Adipocyte (in vitro differentiated cells): ENCODE measurements at regions not wholly inside any gene's neighbourhood (a gene's known extent, or its start where the extent isn't known, plus 50 kb on each side); places are given as distances from the start of the nearest gene placed in this dataset.

Source experiments
- DNase-seq: peaks from one replicate; pipeline ENCODE4 v3.0.0-alpha.2; 2015; ENCODE audit warnings: low read depth
- H3K27me3 ChIP-seq: replicated peaks from 2 replicates; pipeline ENCODE4 v1.7.0; 2013; ENCODE audit warnings: mild to moderate bottlenecking, low read length, moderate library complexity; ENCODE audit not compliant: control insufficient read depth, insufficient read depth
- H3K36me3 ChIP-seq: 2 replicates; pipeline ENCODE4 v1.7.0; 2013; ENCODE audit warnings: low read length, mild to moderate bottlenecking, moderate library complexity; ENCODE audit not compliant: control insufficient read depth, insufficient read depth, severe bottlenecking
- H3K4me1 ChIP-seq: 2 replicates; pipeline ENCODE4 v1.7.0; 2013; ENCODE audit warnings: mild to moderate bottlenecking, low read length, moderate library complexity; ENCODE audit not compliant: control insufficient read depth, insufficient read depth
- H3K4me3 ChIP-seq: 2 replicates; pipeline ENCODE4 v1.7.0; 2013; ENCODE audit warnings: mild to moderate bottlenecking, low read length, moderate library complexity
- H3K9ac ChIP-seq: 2 replicates; pipeline ENCODE4 v1.7.0; 2013; ENCODE audit warnings: mild to moderate bottlenecking, low read length, moderate library complexity
- H3K9me3 ChIP-seq: 2 replicates; pipeline ENCODE4 v1.7.0; 2013; ENCODE audit warnings: mild to moderate bottlenecking, low read length, moderate library complexity; ENCODE audit not compliant: control insufficient read depth

- H3K4me1 ChIP-seq = no peaks in the 10 kb centered on the region
- no peaks in the 10 kb centered on the region for H3K27me3 ChIP-seq
- no peak for DNase-seq
- H3K36me3 ChIP-seq = no peaks in the 10 kb centered on the region
- no peak overlapping the region for H3K4me3 ChIP-seq
- H3K9ac ChIP-seq = no peak overlapping the region
- no peaks in the 10 kb centered on the region for H3K9me3 ChIP-seq
Measured at GRCh38 chr17:71966459-71967313, 154.1 kb upstream of the SOX9 start.

GRCh38 chr17:71969500-71969899, 151.3 kb upstream of the SOX9 start:
- H3K4me1 ChIP-seq = peaks cover 3% of the 10 kb centered on the region
- H3K9me3 ChIP-seq = no peaks in the 10 kb centered on the region
- H3K4me3 ChIP-seq = no peak overlapping the region
- no peaks in the 10 kb centered on the region for H3K27me3 ChIP-seq
- no peak overlapping the region for H3K9ac ChIP-seq
- H3K36me3 ChIP-seq = no peaks in the 10 kb centered on the region
- DNase-seq = no peak

- H3K4me1 ChIP-seq = peaks cover 11% of the 10 kb centered on the region
- H3K9ac ChIP-seq = no peak overlapping the region
- H3K4me3 ChIP-seq = no peak overlapping the region
- H3K9me3 ChIP-seq = no peaks in the 10 kb centered on the region
- DNase-seq = no peak
- no peaks in the 10 kb centered on the region for H3K36me3 ChIP-seq
- H3K27me3 ChIP-seq = no peaks in the 10 kb centered on the region
Measured at GRCh38 chr17:71970312-71970711, 150.5 kb upstream of the SOX9 start.

GRCh38 chr17:71974051-71974450, 146.8 kb upstream of the SOX9 start:
- DNase-seq = no peak
- no peaks in the 10 kb centered on the region for H3K27me3 ChIP-seq
- H3K36me3 ChIP-seq = no peaks in the 10 kb centered on the region
- no peak overlapping the region for H3K4me3 ChIP-seq
- peaks cover 20% of the 10 kb centered on the region for H3K4me1 ChIP-seq
- no peaks in the 10 kb centered on the region for H3K9me3 ChIP-seq
- no peak overlapping the region for H3K9ac ChIP-seq

- H3K27me3 ChIP-seq = no peaks in the 10 kb centered on the region
- H3K4me3 ChIP-seq = peak overlapping the region; percentile 82
- peak; percentile 37 for DNase-seq
- H3K36me3 ChIP-seq = no peaks in the 10 kb centered on the region
- H3K9ac ChIP-seq = peak overlapping the region; percentile 79
- no peaks in the 10 kb centered on the region for H3K9me3 ChIP-seq
- H3K4me1 ChIP-seq = peaks cover 20% of the 10 kb centered on the region
Measured at GRCh38 chr17:71975331-71975801, 145.5 kb upstream of the SOX9 start.

- no peaks in the 10 kb centered on the region for H3K36me3 ChIP-seq
- no peak overlapping the region for H3K9ac ChIP-seq
- no peaks in the 10 kb centered on the region for H3K9me3 ChIP-seq
- H3K4me3 ChIP-seq = peak overlapping the region; percentile 82
- peak; percentile 92 for DNase-seq
- peaks cover 20% of the 10 kb centered on the region for H3K4me1 ChIP-seq
- no peaks in the 10 kb centered on the region for H3K27me3 ChIP-seq
Measured at GRCh38 chr17:71976011-71976649, 144.7 kb upstream of the SOX9 start.

GRCh38 chr17:71978435-71978834, 142.4 kb upstream of the SOX9 start:
- H3K9me3 ChIP-seq = no peaks in the 10 kb centered on the region
- H3K36me3 ChIP-seq = no peaks in the 10 kb centered on the region
- no peak overlapping the region for H3K4me3 ChIP-seq
- H3K4me1 ChIP-seq = peaks cover 20% of the 10 kb centered on the region
- no peak for DNase-seq
- no peaks in the 10 kb centered on the region for H3K27me3 ChIP-seq
- H3K9ac ChIP-seq = no peak overlapping the region

GRCh38 chr17:71980171-71980570, 140.6 kb upstream of the SOX9 start:
- no peak overlapping the region for H3K9ac ChIP-seq
- H3K36me3 ChIP-seq = no peaks in the 10 kb centered on the region
- peaks cover 10% of the 10 kb centered on the region for H3K4me1 ChIP-seq
- H3K27me3 ChIP-seq = no peaks in the 10 kb centered on the region
- no peak for DNase-seq
- H3K9me3 ChIP-seq = no peaks in the 10 kb centered on the region
- no peak overlapping the region for H3K4me3 ChIP-seq

GRCh38 chr17:71983828-71984227, 137.0 kb upstream of the SOX9 start:
- Histone ChIP-seq H3K4me3 (no peak overlapping the region), H3K27me3 (no peaks in the 10 kb centered on the region), H3K36me3 (no peaks in the 10 kb centered on the region), H3K9me3 (no peaks in the 10 kb centered on the region), H3K4me1 (no peaks in the 10 kb centered on the region), H3K9ac (no peak overlapping the region)
- DNase-seq = no peak

- Histone ChIP-seq H3K4me1 (no peaks in the 10 kb centered on the region), H3K9me3 (no peaks in the 10 kb centered on the region), H3K9ac (no peak overlapping the region), H3K4me3 (no peak overlapping the region), H3K27me3 (no peaks in the 10 kb centered on the region), H3K36me3 (no peaks in the 10 kb centered on the region)
- DNase-seq = peak; percentile 5
Measured at GRCh38 chr17:71985111-71986039, 135.4 kb upstream of the SOX9 start.

- H3K9me3 ChIP-seq = no peaks in the 10 kb centered on the region
- H3K27me3 ChIP-seq = no peaks in the 10 kb centered on the region
- no peaks in the 10 kb centered on the region for H3K4me1 ChIP-seq
- no peak overlapping the region for H3K9ac ChIP-seq
- no peaks in the 10 kb centered on the region for H3K36me3 ChIP-seq
- no peak for DNase-seq
- H3K4me3 ChIP-seq = no peak overlapping the region
Measured at GRCh38 chr17:71986886-71987285, 133.9 kb upstream of the SOX9 start.
